HG03196 (cell line): ENCODE measurements at regions not wholly inside any gene's neighbourhood (a gene's known extent, or its start where the extent isn't known, plus 50 kb on each side); places are given as distances from the start of the nearest gene placed in this dataset.

ENCODE experiments used
- ATAC-seq: cut with Tn5 transposase; IDR thresholded peaks from one replicate; pipeline ENCODE4 v1.9.1; 2021; ENCODE audit not compliant: unreplicated experiment

- ATAC-seq: no peak
Measured at GRCh38 chr15:94673801-94674200, 442.4 kb downstream of the MCTP2 start.

GRCh38 chr15:94674296-94674695 lies 442.9 kb downstream of the MCTP2 start:
- ATAC-seq: no peak

- ATAC-seq: no peak
Measured at GRCh38 chr15:94677202-94677790, 445.9 kb downstream of the MCTP2 start.

GRCh38 chr15:94682171-94682570 lies 450.8 kb downstream of the MCTP2 start:
- ATAC-seq: no peak

GRCh38 chr15:94683902-94684301 lies 452.5 kb downstream of the MCTP2 start:
- ATAC-seq: no peak

GRCh38 chr15:94691169-94691568 lies 459.8 kb downstream of the MCTP2 start:
- no peak for ATAC-seq

- no peak for ATAC-seq
Measured at GRCh38 chr15:94692710-94693109, 461.3 kb downstream of the MCTP2 start.

- no peak for ATAC-seq
Measured at GRCh38 chr15:94700211-94700610, 468.9 kb downstream of the MCTP2 start.

- no peak for ATAC-seq
Measured at GRCh38 chr15:94701281-94701985, 470.1 kb downstream of the MCTP2 start.

GRCh38 chr15:94703596-94703995 lies 472.2 kb downstream of the MCTP2 start:
- ATAC-seq: no peak

- no peak for ATAC-seq
Measured at GRCh38 chr15:94704421-94704820, 473.1 kb downstream of the MCTP2 start.

GRCh38 chr15:94704946-94705345 lies 473.6 kb downstream of the MCTP2 start:
- ATAC-seq: no peak

GRCh38 chr15:94709319-94709718 lies 478.0 kb downstream of the MCTP2 start:
- ATAC-seq: no peak

GRCh38 chr15:94722024-94722636 lies 490.8 kb downstream of the MCTP2 start:
- ATAC-seq: no peak

GRCh38 chr15:94723801-94724200 lies 492.4 kb downstream of the MCTP2 start:
- ATAC-seq: no peak

GRCh38 chr15:94731286-94731685 lies 499.9 kb downstream of the MCTP2 start:
- no peak for ATAC-seq

GRCh38 chr15:94734460-94734859 lies 503.1 kb downstream of the MCTP2 start:
- no peak for ATAC-seq

GRCh38 chr15:94736236-94736635 lies 504.9 kb downstream of the MCTP2 start:
- no peak for ATAC-seq

- no peak for ATAC-seq
Measured at GRCh38 chr15:94739639-94740038, 508.3 kb downstream of the MCTP2 start.

- ATAC-seq: no peak
Measured at GRCh38 chr15:94740469-94740868, 509.1 kb downstream of the MCTP2 start.

- no peak for ATAC-seq
Measured at GRCh38 chr15:94743668-94744067, 512.3 kb downstream of the MCTP2 start.

- ATAC-seq: no peak
Measured at GRCh38 chr15:94744080-94744793, 512.9 kb downstream of the MCTP2 start.
